GM12874 (cell line): ENCODE measurements at regions not wholly inside any gene's neighbourhood (a gene's known extent, or its start where the extent isn't known, plus 50 kb on each side); places are given as distances from the start of the nearest gene placed in this dataset.

Source experiments
- TF ChIP-seq, protein P1 (sequence below): IDR thresholded peaks from 2 replicates; pipeline ENCODE4 v1.5.1; 2011; ENCODE audit warnings: low read depth, mild to moderate bottlenecking, control low read depth, low read length, moderate library complexity; ENCODE audit not compliant: insufficient read depth

DNA sequence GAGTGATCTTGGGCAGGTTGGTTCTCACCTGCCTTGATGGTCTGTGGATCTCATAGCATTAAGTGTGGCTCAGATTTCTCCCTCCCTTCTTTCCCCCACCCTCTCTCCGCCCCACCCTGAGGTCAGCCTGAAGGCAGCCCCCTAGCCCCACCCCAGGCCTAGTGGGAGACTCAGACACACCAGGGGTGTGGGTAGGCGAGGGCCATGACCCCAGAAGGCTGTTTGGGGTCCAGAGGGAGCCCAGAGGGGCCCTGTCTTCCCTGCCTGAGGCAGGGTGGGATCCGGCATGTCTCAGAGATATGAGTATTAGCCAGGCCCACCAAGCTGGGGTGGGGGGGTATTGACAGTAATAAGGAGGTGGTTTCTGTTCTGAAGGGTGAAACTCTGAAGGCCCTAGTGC, 160.5 kb downstream of the GLI2 start:
- TF ChIP-seq, protein P1, sequence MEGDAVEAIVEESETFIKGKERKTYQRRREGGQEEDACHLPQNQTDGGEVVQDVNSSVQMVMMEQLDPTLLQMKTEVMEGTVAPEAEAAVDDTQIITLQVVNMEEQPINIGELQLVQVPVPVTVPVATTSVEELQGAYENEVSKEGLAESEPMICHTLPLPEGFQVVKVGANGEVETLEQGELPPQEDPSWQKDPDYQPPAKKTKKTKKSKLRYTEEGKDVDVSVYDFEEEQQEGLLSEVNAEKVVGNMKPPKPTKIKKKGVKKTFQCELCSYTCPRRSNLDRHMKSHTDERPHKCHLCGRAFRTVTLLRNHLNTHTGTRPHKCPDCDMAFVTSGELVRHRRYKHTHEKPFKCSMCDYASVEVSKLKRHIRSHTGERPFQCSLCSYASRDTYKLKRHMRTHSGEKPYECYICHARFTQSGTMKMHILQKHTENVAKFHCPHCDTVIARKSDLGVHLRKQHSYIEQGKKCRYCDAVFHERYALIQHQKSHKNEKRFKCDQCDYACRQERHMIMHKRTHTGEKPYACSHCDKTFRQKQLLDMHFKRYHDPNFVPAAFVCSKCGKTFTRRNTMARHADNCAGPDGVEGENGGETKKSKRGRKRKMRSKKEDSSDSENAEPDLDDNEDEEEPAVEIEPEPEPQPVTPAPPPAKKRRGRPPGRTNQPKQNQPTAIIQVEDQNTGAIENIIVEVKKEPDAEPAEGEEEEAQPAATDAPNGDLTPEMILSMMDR: no peak

- TF ChIP-seq, protein P1: no peak
Measured at GRCh38 chr2:120896901-120897300, 161.2 kb downstream of the GLI2 start.

- TF ChIP-seq, protein P1: no peak
Measured at GRCh38 chr2:120897399-120897798, 161.7 kb downstream of the GLI2 start.

DNA sequence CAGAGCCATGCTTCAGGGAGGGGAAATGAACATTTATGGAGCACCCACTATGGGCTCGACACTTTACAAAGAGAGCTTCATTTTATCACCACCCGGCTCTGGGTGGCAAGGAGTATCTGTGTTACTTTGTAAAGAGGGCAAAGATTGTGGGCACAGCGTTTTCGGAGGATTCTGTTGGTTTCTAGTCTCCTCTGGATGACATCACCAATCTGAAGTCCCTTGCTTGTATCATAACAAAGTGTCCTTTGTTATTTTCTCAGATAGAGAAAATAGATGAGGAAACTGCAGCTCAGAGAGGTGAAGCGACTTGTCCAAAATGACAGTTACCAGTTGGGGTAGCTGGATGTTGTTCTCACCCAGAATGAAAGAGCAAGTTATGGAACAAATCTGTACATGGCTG, 162.8 kb downstream of the GLI2 start:
- TF ChIP-seq, protein P1: no peak

- TF ChIP-seq, protein P1: no peak
Measured at GRCh38 chr2:120898961-120899750, 163.5 kb downstream of the GLI2 start.

- TF ChIP-seq, protein P1: no peak
Measured at GRCh38 chr2:120899771-120900170, 164.1 kb downstream of the GLI2 start.

- TF ChIP-seq, protein P1: no peak
Measured at GRCh38 chr2:120901201-120901600, 165.5 kb downstream of the GLI2 start.

- TF ChIP-seq, protein P1: no peak
Measured at GRCh38 chr2:120902592-120902991, 166.9 kb downstream of the GLI2 start.
